UCSD-AML1 (cell line): ENCODE measurements at regions not wholly inside any gene's neighbourhood (a gene's known extent, or its start where the extent isn't known, plus 50 kb on each side); places are given as distances from the start of the nearest gene placed in this dataset.

Experiments
- DNase-seq: peaks from one replicate; lab custom pipeline; 2025; ENCODE audit not compliant: unreplicated experiment; lab: John Stamatoyannopoulos, UW

DNA sequence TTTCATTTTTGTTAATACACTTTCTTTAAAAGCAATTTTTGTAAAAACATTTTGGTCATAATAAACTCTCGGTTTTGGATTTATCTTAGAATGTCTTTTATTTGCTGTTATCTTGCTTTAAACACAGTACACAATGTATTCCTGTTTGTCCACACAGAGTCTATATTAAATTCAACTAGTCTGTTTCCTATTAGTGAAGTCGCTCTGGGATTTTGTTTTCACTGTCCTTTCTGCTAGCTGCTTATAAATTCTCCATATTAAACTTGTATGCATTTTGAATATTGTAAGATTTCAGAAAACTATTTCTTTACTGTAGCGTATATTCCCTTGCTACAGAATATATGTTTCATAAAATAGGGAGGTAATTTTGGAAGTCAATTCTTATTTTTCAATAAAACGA, 630.2 kb downstream of the HDGFL1 start:
- DNase-seq = no peak

DNA sequence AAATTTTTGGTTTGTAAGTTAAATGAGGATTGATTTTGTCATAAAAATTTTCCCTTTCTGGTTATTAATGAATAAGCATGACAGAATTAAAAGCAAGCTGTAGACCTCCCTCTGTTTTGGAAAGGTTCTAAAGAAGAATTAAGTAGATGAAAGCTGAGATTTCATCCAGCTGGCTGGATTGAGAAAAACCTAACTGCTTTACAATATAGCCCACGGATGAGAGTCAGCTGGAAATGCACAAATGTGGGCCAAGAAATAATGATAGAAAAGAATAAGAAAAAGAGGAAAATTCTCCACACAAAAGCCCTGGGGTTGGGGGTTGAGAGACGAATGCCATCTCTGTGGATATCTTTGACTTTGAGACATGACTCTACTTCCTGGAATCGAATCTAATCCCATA, 631.6 kb downstream of the HDGFL1 start:
- no peak for DNase-seq

GRCh38 chr6:23202207-23202606, 632.8 kb downstream of the HDGFL1 start:
- DNase-seq = no peak

GRCh38 chr6:23212398-23212797, 643.0 kb downstream of the HDGFL1 start:
- no peak for DNase-seq

- DNase-seq = no peak
Observed at GRCh38 chr6:23213193-23213592, 643.8 kb downstream of the HDGFL1 start.

DNA sequence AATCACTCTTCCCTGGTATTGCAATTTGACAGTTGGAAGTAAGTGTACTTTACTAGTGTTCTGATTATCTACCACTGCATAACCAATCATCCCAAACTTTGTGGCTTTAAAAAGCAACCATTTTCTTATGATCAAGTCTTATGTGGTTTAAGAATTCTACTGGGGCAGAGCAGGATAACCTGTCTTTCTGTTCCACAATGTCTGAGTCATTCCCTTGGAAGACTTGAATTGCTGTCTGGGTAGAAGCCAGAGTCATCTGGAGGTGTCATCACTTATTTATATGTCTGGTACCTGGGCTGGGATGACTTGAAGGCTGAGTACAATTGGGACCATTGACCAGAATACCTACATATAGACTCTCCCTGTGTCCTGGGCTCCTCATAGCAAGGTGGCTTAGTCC, 644.3 kb downstream of the HDGFL1 start:
- no peak for DNase-seq

DNA sequence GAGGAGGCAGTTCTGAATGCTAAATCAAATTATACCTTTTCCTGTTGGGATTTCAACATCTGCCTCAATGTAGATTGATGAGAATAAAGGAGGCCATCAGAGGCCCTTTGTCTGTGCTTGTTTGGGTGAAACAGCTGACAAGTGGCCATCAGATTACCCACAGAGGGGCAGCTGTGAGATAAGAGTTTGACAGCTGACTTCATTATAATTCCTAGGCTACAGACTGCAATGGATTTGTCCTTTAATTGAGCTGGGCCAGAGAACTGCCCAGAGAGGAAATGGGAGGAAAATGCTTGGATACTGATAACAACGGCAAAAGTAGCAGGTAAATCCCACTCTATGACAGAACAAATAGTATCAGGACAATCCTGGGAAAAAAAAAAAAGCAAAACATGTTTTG, 649.4 kb downstream of the HDGFL1 start:
- no peak for DNase-seq

DNA sequence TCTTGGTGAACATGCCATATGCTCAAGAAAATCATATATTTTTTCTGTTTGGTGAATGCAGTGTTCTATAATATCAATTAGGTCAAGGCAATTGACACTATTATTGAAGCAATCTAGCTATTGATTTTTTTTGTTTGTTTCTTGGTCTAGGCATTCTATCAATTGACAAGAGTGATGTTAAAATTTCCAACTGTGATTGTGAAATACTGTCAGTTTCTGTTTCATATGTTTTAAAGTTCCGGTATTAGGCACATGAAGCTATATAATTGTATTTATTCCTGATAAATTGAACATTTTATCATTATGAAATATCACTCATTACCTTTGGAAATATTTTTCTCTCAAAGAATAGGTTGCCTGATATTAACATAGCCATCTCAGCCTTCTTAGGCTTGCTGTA, 653.4 kb downstream of the HDGFL1 start:
- no peak for DNase-seq

DNA sequence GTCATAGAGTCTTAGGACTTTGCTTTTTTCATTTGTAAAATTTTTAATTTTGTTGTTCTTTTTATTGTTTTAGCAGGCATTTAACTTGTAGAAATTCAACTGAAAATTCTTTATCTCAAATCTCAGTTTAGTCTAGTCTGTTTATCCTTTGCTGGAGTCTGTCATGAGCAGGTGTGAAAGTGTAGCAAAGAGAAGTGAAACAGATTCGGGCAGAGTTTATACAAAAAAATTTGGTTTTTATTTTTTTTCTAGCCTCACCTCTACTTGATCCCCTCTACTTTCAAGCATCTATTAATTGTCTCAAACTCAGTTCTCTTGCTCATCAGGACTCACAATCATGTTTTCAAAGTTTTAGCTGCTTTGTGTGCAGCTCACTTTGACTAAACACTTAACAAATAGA, 655.2 kb downstream of the HDGFL1 start:
- DNase-seq = no peak

GRCh38 chr6:23228439-23229024, 659.2 kb downstream of the HDGFL1 start:
- no peak for DNase-seq

- DNase-seq = no peak
Observed at GRCh38 chr6:23243854-23244253, 674.5 kb downstream of the HDGFL1 start.

DNA sequence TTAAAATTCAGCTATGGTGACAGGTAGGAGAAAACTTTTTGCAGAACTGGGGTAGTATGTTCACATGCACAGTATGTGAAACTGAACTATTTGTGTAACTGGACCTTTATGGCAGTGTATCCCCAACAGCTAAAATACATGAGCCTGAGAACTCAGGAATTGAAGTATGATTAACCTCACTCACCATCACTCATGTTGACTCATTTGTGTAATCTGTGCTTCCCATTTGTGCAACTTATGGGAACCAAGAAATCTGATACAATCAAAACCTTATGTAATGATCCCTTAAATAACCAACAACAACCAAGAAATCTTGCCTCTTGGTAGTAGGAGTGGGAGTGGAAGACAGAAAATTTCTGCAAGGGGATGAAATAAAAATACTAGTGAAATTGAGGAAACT, 674.9 kb downstream of the HDGFL1 start:
- DNase-seq = no peak

- no peak for DNase-seq
Observed at GRCh38 chr6:23245572-23245971, 676.2 kb downstream of the HDGFL1 start.

- no peak for DNase-seq
Observed at GRCh38 chr6:23246896-23247295, 677.5 kb downstream of the HDGFL1 start.

- no peak for DNase-seq
Observed at GRCh38 chr6:23250556-23250955, 681.2 kb downstream of the HDGFL1 start.

GRCh38 chr6:23262864-23263263, 693.5 kb downstream of the HDGFL1 start:
- DNase-seq = no peak

- no peak for DNase-seq
Observed at GRCh38 chr6:23265270-23265669, 695.9 kb downstream of the HDGFL1 start.

DNA sequence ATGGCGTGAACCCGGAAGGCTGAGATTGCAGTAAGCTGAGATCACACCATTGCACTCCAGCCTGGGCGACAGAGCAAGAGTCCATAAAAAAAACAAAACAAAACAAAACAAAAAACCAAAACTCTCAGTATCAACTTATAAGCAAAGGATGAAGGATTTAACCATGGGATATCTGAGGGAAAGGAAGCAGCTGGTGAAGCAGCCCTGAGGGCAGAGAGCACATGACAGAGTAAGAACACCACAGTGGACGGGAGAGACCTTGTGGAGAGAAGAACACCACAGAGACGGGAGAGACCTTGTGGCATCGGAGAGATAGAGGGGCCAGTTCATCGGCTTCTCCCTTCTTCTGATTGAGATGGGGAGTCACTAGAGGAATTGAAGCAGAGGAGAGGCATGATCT, 697.2 kb downstream of the HDGFL1 start:
- DNase-seq = no peak

GRCh38 chr6:23267651-23268050, 698.3 kb downstream of the HDGFL1 start:
- no peak for DNase-seq

- no peak for DNase-seq
Observed at GRCh38 chr6:23268348-23268747, 699.0 kb downstream of the HDGFL1 start.

- DNase-seq = no peak
Observed at GRCh38 chr6:23269436-23269835, 700.1 kb downstream of the HDGFL1 start.

- DNase-seq = no peak
Observed at GRCh38 chr6:23272536-23272935, 703.2 kb downstream of the HDGFL1 start.

DNA sequence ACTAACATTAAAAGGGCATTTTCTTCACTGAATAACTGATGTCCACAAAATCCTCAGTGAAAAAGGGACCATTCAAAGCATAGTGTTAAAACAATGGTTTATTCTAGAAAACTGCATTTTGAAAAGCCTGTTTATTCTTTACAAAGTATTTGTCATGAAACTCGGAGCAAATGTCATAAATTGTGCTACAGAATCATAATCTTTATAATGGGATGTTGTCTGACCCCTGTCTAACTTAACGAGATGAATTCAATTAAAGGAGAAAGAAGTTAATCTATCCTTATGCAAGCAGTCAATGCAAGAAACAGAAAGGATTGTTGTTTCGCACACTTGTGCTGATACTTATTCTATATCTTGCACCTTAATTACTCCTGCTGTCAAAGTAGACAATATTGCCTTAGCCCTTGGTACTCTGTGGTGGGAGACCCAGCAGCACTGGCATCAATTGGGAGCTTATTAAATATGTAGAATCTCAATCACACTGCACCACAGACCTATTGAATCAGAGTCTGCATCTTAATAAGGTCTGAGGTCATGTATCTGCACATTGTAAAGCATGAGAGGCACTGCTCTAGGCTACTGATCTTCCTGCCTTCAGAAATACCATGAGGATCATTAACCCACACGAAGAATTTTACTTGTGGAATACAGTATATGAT, 708.3 kb downstream of the HDGFL1 start:
- no peak for DNase-seq
